ENCODE measurements at regions not wholly inside any gene's neighbourhood (a gene's known extent, or its start where the extent isn't known, plus 50 kb on each side); places are given as distances from the start of the nearest gene placed in this dataset.
"Not testable (repeated sequence)": the region's sequence is repeated elsewhere in the genome, so short reads cannot be mapped to it uniquely, and the experiment has no call there.

DNA sequence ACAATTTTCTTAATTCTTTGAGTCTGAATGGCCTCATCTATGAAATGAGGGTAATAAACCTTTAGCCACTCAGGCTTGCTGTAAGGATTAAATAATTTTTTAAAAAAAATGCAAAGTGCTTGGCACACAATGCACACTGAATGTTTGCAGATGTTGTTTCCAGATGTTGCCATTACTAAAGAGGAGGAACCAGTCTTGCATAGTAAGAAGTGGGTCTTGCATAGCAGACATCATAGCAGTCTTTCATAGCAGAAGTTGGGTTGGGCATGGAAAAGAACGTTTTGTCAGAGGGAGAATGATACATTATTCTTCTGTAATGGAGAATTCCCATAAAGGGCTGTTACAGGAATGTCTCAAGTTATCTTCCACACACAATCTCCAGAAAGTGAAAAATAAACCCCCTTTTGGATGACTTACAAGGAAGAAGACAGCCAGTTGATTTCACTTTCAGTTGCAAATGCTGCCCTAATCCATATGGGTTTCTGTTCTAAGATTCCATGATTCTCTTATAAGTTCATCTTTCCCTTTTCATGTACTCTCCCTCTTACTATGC is 327.7 kb downstream of the SUCLG1 start:
- DNase-seq, result no peak

DNA sequence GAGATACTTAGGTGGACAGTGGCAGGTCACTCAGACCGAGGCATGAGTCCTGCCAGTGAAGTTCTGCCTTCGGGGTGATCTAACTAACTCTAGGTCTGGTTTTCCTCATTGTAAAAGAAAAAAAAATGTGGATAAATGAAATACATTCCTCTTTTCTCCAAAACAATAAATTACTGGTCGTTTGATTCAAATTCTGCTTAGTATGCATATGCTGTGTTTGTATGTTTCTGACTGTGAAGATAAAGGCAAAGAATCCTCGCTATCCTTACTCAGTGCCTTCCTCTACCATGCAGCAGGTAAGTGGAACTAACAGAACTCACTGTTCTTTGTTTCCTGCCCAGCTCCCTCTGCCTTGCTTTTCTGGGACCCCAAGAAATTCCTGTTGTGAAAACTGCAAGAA is 330.1 kb downstream of the SUCLG1 start:
- DNase-seq, result no peak

DNA sequence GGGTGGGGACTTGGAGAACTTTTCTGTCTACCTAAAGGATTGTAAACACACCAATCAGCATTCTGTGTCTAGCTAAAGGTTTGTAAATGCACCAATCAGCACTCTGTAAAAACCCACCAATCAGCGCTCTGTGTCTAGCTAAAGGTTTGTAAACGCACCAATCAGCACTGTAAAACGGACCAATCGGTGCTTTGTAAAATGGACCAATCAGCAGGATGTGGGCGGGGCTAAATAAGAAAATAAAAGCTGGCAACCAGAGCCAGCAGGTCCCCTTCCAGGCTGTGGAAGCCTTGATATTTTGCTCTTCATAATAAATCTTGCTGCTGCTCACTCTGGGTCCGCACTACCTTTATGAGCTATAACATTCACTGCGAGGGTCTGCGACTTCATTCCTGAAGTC is 331.3 kb downstream of the SUCLG1 start:
- DNase-seq, result not testable (repeated sequence)

DNA sequence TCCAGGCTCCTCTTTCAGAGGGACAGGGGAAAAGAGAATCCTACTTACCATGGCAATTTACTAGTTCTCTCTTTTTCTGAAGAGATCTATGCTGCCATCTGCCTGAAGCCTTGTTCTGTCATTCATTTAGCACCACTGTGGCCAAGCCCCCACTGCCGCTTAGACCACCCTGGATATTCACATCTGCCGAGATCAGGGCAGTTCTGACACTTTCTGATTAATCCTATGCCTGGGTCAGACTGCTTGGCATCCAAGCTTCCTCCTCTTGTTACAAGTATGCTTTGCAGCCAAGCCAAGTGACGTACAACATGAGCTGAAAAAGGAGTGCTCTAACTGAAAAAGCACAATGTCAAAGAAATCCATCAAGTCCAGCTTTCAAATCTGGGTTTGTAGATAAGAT is 332.6 kb downstream of the SUCLG1 start:
- DNase-seq, result no peak

DNA sequence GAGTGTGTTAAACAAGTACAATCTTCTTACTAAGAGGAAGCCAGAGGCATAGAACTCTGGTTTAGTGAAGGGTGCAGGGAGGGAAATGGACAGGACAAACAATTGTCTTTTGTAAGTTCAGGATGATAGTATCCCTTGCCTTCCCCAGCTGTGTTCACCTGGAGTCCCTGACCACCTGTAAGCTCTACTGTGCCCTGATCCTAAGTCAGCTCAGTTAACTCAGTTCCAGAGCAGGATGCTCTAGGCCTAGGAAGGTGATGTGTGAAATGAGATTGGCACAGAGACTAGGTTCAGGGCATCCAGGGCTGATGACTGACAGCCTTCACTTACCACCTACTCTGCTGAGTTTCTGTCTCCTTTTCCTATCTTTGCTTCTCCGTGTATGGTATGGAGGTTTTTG is 333.0 kb downstream of the SUCLG1 start:
- DNase-seq, result no peak

DNA sequence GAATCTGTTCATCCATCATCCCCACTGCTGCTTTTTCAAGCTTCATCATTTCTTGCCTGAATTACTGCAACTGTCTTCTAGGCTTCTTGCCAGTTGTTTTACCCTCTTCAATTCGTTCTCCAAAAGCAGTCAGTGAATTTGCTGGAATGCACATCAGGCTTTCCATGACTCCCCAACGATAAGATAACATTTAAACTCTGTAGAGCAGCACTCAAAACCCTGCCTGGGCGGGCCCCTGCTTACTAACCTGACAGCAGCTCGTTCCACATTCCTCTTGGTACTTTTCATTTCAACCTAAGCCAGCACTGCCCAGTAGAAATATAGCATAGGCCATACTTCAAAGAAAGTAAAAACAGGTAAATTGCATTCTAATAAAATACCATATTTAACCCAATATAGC is 342.9 kb downstream of the SUCLG1 start:
- no peak for DNase-seq

DNA sequence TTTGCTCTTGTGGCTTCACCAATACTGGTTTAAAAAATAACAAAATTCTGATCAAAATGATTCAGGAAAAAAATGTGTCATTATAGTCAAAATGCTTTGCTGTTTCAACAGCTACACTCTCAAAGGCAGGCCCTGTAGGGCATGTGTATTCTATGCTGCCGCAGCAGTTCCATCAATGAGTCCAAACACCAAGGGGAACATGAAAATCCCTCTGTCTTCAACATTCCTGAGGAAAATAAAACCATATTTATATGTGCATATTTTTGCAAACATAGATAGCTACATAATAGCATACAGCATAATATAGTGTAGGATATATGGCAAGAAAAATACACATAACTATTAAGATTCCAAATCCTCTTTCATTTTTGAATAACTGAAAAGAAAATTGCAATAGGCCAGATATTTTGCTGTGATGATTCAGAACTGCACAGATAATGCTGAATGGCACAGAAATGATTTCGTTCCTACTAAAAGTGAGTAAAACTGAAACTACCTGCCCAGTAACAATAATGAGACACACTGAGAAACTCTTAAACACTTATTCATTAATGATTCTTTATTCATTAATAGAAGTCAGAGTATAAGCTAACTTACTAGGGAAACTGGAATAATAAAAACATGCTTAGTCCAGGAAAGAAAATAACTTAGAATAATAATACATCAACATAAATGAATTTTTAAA is 343.8 kb downstream of the SUCLG1 start:
- no peak for DNase-seq

DNA sequence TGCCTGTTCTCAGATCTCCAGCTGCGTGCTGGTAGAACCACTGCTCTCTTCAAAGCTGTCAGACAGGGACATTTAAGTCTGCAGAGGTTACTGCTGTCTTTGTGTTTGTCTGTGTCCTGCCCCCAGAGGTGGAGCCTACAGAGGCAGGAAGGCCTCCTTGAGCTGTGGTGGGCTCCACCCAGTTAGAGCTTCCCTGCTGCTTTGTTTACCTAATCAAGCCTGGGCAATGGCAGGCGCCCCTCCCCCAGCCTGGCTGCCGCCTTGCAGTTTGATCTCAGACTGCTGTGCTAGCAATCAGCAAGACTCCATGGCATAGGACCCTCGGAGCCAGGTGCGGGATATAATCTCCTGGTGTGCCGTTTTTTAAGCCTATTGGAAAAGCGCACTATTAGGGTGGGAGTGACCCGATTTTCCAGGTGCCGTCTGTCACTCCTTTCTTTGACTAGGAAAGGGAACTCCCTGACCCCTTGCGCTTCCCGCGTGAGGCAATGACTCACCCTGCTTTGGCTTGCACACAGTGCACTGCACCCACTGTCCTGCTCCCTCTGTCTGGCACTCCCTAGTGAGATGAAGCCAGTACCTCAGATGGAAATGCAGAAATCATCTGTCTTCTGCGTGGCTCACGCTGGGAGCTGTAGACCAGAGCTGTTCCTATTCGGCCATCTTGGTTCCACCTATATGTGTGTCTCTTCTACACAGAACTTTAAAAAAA is 355.1 kb downstream of the SUCLG1 start:
- DNase-seq, result not testable (repeated sequence)

DNA sequence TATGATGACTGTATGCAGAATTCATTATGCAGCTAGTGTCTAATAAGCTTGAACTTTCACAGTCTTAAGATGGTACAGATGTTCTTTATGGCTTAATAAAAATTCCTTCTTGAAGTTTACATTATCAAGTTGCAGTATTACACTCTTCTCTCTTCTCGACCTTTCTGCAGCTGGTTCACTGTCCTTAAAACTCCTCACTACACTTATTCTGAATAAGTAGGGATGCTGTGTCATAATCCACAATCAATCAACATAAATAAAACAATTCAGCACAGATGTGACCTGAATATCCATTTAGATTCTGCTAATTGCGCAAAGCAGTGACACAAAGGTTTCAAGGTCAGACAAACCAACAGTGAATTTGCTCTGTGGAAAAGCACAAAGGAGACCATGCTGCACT is 356.8 kb downstream of the SUCLG1 start:
- peak; percentile 16 for DNase-seq

DNA sequence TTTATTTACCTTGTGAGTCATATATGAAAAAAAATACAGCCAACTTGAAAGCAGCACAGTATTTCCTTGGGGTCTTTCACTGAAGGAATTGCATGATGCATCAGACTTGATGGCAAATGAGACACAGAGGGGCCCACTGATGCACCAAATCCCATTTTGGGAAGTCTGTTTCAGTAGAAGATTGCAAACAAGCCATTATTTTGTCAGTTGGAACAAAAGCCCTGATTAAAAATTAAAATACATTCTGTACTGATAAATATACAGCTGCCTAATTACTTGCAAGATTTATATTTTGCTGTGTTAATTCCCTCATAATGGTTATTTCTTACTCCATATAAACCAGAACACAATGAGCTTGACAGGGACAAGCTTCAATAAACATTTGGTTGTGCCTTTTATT is 370.4 kb downstream of the SUCLG1 start:
- no peak for DNase-seq

DNA sequence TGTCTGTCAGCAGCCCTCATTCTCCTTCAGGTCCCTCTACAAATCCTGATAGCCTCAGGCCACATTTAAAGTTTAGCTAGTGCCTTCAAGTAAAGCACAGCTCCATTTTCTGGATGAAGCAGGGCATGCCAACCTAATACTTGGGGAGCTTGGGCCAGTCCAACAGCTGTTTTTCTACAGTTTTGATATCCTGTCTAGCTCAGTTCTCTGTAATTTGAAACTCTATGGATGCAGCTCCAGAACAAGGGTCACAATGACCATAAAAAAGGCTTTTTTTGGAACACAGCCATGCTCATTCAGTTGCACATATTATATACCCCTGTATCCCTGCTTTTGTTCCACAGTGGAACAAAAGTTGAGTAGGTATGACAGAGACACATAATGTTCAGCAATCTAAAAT is 373.5 kb downstream of the SUCLG1 start:
- no peak for DNase-seq

DNA sequence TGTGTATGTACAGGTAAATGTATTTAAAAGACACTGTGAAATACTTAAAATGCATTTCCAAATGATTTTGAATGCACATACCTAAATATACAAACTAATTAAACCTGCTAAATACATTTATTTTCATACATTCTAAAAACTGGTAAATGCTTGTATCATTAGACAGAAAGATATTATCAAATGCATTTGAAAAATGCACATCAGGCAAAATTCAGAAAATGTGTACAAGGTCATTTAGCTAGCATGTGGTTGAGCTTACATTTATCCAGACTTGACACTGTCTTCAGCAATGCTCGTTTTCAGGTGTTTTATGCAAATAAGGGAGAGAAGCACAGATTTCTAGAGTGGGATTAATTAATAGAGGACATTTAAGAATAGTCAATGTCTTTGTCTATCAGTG is 374.2 kb downstream of the SUCLG1 start:
- DNase-seq, result no peak

DNA sequence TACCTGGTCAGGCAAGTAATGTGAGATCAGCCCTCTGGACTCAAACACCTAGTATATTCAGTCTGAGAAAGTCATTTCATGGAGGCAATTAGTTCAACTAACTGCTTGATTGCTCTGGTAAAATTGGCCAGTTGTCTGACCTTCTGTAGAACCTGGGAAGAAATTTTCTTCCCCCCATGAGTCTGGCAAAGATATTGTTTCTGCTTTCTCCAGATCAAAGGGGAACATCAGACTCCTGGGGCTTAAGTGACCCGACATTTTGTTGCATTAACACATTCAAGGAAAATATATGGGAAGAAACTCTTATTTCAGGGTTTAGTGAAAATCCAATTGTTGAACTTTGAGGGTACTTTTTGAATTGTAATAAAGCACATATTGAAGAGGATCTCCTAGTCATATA is 375.1 kb downstream of the SUCLG1 start:
- no peak for DNase-seq

DNA sequence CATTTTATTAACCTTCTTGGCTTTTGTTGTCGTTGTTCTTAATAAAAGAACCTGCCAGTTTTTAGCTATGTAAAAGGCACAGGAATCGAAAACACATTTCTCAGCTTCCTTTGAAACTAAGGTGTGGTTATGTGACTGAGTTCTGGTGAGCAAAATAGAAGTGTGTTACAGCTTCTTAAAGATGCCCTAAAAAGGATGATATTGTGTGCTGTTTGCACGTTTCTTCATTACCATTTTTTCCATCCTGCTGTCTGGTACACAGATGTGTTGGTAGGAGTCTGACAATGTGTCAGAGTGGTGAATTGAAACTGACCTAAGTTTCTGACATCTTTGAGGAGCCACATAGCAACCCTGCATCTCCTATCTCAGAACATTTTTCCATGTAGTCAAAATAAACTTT is 380.6 kb downstream of the SUCLG1 start:
- DNase-seq, result no peak

DNA sequence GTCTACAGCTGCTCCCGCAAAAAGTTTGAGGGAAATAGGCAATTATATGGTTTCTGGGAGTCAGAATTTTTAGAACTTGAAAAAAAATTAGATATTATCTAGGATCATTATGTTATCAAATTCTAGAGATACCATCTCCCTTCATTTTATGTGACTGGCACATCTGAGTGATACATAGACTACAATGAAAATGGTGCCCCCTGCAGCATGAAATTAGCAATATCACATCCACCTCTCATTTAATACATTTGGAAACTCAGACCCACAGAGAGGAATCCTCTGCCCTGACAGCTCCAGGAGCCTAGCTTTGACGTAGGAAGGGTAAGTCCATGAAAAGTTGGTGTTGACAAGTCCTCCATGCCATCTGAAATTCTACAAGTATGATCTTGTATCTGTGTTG is 381.6 kb downstream of the SUCLG1 start:
- no peak for DNase-seq

DNA sequence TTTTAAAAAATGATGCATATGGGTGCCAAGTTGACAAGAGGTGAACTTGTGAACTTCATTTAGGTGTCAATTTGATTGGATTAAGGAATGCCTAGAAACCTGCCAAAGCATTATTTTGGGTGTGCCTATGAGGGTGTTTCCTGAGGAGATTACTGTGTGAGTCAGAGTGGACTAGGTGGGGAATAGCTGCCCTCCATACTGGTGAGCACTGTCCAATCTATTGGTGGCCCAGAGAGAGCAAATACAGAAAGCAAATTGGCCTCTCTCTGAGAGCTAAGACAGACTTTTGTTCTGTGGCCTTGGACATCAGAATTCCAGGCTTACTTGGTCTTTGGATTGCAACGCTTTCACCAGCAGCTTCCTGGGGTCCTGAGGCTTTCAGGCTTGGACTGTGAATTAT is 388.0 kb downstream of the SUCLG1 start:
- DNase-seq, result no peak

DNA sequence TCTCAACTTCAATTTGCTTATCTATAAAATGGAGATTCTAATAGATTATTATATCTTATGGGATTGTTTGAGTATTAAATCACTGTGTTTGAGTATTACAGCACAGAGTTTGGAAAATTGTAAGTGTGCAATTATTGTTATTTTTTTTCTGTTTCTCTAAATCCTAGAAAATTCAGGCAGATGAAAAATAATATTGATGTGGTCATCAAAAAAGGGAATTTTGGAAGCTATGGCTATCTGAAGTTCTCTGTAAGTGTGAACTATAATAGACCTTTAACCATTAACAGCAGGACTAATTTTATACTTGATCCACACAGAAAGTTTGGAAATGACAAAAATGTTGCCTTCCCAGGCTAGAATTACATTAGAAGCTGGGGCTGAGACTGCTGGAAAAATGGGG is 393.2 kb downstream of the SUCLG1 start:
- DNase-seq, result no peak

DNA sequence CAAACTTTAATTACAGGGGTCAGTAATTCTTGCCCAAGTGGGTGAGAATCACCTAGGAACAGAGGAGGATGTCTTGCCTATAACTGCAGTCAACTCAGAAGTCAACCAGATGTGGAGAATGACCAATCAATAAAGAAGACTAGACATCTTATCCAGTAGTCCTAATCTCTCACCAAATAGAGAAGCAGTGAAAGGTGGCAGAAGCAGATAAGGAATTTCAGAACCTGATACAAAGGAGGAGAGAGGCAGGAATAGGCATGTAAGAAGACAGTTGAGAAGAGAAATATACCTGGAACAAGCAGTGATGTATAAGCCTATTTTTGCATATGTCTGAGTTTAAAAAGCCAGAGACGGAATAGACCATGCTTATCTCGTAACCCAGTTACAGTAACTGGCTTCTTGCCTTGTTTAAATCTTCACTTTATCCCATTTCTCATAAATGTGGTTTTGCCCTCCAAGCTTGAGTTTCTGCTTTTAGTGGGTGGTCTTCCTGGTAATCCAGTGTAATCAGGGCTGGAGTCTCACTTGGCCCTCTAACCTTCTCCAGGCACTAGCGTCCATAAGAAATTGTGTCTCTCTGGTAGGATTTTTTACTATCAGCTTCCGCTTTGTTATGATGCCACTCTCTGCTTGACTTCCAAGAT is 401.0 kb downstream of the SUCLG1 start:
- DNase-seq, result no peak

DNA sequence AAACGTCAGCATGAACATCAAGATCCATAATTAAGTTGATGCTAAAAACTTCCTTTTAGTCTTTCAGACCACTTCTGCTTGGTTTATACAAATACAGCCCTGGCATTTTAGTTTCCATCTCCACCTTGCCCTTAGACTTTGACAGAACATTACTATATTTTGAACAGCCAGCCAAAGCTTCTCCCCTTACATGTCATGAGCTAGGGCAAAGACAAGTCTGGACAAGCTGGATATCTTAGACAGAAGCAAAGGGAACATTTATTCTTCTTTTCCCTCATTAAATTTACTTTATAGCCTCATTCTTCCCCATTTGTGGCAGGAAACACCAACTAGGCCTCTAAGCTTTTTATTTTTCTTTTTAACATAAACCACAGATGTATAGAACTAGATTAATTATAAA is 403.3 kb downstream of the SUCLG1 start:
- DNase-seq, result no peak

DNA sequence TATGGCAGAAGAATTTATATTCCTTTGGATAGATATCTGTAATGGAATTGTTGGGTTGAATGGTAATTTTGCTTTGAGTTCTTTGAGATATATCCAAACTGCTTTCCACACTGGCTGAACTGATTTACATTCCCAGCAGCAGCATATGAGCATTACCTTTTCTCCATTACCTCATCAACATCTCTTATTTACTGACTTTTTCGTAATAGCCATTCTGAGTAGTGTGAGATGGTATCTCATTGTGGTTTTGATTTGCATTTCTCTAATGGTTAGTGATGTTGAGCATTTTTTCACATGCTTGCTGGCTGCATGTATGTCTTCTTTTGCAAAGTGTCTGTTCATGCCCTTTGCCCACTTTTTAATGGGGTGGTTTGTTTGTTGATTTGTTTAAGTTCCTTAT is 404.5 kb downstream of the SUCLG1 start:
- not testable (repeated sequence) for DNase-seq

DNA sequence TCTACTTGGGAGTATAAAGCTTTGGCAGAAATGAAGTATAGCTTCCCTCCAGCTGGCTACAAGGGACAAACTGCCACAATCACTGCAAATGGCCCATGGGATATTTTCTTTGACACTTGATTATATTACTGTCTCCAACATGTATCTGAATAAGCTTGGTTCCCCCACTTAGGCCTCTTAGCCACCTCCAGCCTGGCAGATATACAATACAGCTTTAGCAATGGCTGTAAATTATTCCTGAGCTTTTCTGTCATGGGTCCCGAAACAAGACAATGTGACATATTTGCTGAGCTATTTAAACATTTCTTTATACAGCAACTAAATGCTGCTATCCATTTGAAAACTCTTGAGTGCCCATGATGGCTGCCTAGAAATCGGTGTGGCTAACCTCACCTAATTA is 406.2 kb downstream of the SUCLG1 start:
- DNase-seq, result no peak

DNA sequence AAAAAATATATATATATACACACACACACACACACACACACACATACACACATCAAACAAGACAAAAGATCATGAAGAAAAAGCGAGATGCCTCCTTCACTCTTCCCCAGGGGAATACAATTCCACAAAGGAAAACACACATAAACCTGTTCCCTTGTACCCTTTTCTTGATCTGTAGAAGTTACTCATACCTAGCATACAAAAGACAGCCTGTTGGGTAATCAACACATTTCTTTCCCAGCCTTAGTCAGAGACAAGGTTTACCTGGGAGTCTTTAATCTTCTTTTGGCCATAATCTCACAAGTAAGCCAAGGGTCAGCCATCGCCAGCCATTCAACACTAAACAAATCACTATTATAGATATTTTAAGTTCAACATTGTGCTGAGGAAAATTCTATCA is 407.0 kb downstream of the SUCLG1 start:
- no peak for DNase-seq

DNA sequence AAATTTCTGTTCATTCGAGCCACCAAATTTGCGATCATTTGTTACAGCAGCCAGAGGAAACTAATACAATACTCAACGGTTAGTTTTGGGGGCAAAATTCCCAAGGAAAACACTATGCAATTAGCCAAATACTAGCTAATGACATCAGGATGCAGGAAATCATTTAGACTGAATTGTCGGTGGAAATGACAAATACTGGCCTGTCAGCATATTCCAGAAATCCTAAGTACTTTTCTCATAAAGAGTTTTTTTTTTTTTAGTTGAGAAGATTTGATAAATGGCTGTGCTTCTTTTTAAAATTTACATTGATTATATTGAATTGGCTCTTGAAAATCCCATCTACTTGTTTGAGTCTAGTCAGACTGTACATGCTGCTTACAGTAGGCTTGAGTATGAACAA is 410.1 kb downstream of the SUCLG1 start:
- DNase-seq, result no peak

DNA sequence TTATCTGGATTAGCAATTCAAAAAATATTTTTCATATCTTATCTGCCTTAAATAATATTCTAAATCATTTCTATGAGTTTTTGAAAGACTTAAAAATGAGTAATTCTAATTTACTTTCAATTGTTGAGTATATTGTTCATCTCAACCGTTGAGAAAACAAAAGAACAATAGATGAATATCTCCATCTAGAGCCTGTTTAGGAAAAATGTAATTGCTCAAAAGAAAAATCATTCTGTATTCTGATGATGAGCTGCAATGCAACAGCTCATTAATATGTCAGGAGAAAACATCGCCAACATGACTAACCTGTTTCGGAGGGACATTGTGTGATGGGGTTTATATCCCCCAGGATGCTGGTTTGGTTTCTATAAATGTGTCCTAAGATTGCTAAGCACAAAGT is 417.6 kb downstream of the SUCLG1 start:
- no peak for DNase-seq
